ENCODE measurements at regions not wholly inside any gene's neighbourhood (a gene's known extent, or its start where the extent isn't known, plus 50 kb on each side); places are given as distances from the start of the nearest gene placed in this dataset.

DNA sequence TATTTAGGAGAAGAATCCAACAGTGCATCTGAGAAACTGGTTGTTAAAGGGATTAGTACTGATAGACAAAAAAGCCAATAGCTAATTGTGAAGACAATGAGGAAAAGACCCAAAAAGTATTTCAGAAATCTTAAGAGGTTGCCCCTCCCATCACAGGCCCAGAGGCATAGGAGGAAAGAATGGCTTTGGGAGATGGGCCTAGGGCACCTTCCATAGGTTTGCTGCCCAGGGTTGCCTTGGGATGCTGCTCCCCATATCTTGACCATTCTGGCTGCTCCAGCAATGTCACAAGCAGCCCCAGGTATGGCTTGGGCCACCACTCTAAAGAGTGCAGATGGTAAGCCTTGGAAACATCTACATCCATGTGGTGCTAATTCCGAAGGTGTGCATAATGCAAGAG lies 68.7 kb upstream of the CD5L start:
- no peak for ATAC-seq
- TF ChIP-seq ARNTL (CRISPR knock-in tag; IDR thresholded peaks at IDR 0.05; ENCODE audit: borderline replicate concordance, low read depth) (no peak), BACH2 (CRISPR knock-in tag; IDR thresholded peaks at IDR 0.05; ENCODE audit: borderline replicate concordance) (no peak), OSR1 (CRISPR knock-in tag; IDR thresholded peaks at IDR 0.05) (no peak), RARB (CRISPR knock-in tag; IDR thresholded peaks at IDR 0.05) (no peak), TOX (CRISPR knock-in tag; IDR thresholded peaks at IDR 0.05; ENCODE audit: borderline replicate concordance) (no peak), PPARA (CRISPR knock-in tag; IDR thresholded peaks at IDR 0.05; ENCODE audit: borderline replicate concordance) (no peak), ZNF565 (CRISPR knock-in tag; conservative IDR thresholded peaks at IDR 0.05; ENCODE audit: low read depth) (no peak), CSDC2 (CRISPR knock-in tag; IDR thresholded peaks at IDR 0.05) (no peak), TCF4 (CRISPR knock-in tag; IDR thresholded peaks at IDR 0.05; ENCODE audit: borderline replicate concordance) (no peak), ZNF8 (CRISPR knock-in tag; IDR thresholded peaks at IDR 0.05) (no peak), ZFP30 (CRISPR knock-in tag; IDR thresholded peaks at IDR 0.05) (no peak)
- TF ChIP-seq, protein P1, sequence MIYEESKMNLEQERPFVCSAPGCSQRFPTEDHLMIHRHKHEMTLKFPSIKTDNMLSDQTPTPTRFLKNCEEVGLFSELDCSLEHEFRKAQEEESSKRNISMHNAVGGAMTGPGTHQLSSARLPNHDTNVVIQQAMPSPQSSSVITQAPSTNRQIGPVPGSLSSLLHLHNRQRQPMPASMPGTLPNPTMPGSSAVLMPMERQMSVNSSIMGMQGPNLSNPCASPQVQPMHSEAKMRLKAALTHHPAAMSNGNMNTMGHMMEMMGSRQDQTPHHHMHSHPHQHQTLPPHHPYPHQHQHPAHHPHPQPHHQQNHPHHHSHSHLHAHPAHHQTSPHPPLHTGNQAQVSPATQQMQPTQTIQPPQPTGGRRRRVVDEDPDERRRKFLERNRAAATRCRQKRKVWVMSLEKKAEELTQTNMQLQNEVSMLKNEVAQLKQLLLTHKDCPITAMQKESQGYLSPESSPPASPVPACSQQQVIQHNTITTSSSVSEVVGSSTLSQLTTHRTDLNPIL (CRISPR knock-in tag; IDR thresholded peaks at IDR 0.05; ENCODE audit: low read depth) = no peak
- TF ChIP-seq, protein P2, sequence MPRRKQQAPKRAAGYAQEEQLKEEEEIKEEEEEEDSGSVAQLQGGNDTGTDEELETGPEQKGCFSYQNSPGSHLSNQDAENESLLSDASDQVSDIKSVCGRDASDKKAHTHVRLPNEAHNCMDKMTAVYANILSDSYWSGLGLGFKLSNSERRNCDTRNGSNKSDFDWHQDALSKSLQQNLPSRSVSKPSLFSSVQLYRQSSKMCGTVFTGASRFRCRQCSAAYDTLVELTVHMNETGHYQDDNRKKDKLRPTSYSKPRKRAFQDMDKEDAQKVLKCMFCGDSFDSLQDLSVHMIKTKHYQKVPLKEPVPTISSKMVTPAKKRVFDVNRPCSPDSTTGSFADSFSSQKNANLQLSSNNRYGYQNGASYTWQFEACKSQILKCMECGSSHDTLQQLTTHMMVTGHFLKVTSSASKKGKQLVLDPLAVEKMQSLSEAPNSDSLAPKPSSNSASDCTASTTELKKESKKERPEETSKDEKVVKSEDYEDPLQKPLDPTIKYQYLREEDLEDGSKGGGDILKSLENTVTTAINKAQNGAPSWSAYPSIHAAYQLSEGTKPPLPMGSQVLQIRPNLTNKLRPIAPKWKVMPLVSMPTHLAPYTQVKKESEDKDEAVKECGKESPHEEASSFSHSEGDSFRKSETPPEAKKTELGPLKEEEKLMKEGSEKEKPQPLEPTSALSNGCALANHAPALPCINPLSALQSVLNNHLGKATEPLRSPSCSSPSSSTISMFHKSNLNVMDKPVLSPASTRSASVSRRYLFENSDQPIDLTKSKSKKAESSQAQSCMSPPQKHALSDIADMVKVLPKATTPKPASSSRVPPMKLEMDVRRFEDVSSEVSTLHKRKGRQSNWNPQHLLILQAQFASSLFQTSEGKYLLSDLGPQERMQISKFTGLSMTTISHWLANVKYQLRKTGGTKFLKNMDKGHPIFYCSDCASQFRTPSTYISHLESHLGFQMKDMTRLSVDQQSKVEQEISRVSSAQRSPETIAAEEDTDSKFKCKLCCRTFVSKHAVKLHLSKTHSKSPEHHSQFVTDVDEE (CRISPR knock-in tag; IDR thresholded peaks at IDR 0.05) = no peak
- TF ChIP-seq, protein P3, sequence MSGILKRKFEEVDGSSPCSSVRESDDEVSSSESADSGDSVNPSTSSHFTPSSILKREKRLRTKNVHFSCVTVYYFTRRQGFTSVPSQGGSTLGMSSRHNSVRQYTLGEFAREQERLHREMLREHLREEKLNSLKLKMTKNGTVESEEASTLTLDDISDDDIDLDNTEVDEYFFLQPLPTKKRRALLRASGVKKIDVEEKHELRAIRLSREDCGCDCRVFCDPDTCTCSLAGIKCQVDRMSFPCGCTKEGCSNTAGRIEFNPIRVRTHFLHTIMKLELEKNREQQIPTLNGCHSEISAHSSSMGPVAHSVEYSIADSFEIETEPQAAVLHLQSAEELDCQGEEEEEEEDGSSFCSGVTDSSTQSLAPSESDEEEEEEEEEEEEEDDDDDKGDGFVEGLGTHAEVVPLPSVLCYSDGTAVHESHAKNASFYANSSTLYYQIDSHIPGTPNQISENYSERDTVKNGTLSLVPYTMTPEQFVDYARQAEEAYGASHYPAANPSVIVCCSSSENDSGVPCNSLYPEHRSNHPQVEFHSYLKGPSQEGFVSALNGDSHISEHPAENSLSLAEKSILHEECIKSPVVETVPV (CRISPR knock-in tag; IDR thresholded peaks at IDR 0.05) = no peak

DNA sequence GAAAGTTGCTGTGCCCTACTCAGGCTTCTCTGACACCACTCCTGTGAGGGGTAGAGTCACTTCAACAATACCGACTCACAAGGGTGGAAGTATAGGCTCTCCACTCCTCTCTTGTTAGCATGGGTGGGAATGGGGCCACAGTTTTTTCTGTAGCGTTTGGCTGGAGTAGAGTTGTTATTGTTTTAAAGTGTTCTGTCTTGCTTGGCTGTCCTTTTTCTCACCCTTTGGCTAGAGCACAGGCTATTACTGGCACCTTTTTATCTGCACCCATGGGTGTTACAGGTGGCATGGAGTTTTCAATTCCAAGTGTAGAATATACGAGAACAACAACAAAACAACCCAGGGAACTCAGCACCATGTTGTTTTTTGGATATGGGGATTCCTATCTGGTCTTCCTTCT lies 74.3 kb upstream of the CD5L start:
- TF ChIP-seq, protein P3 (CRISPR knock-in tag; IDR thresholded peaks at IDR 0.05) = no peak
- no peak for TF ChIP-seq ISL1 (CRISPR knock-in tag; IDR thresholded peaks at IDR 0.05)
- TF ChIP-seq, protein P1 (CRISPR knock-in tag; IDR thresholded peaks at IDR 0.05; ENCODE audit: low read depth) = no peak
- TF ChIP-seq, protein P2 (CRISPR knock-in tag; IDR thresholded peaks at IDR 0.05) = no peak
- TF ChIP-seq, protein P4, sequence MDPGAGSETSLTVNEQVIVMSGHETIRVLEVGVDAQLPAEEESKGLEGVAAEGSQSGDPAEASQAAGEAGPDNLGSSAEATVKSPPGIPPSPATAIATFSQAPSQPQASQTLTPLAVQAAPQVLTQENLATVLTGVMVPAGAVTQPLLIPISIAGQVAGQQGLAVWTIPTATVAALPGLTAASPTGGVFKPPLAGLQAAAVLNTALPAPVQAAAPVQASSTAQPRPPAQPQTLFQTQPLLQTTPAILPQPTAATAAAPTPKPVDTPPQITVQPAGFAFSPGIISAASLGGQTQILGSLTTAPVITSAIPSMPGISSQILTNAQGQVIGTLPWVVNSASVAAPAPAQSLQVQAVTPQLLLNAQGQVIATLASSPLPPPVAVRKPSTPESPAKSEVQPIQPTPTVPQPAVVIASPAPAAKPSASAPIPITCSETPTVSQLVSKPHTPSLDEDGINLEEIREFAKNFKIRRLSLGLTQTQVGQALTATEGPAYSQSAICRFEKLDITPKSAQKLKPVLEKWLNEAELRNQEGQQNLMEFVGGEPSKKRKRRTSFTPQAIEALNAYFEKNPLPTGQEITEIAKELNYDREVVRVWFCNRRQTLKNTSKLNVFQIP (CRISPR knock-in tag; IDR thresholded peaks at IDR 0.05; ENCODE audit: borderline replicate concordance, low read depth) = no peak
- no peak for TF ChIP-seq ESRRG (CRISPR knock-in tag; IDR thresholded peaks at IDR 0.05)
- no peak for TF ChIP-seq CSDC2 (CRISPR knock-in tag; IDR thresholded peaks at IDR 0.05)
- no peak for TF ChIP-seq SNAI2 (CRISPR knock-in tag; IDR thresholded peaks at IDR 0.05)
- ATAC-seq = no peak
